ENCODE measurements at regions not wholly inside any gene's neighbourhood (a gene's known extent, or its start where the extent isn't known, plus 50 kb on each side); places are given as distances from the start of the nearest gene placed in this dataset.
A peak's percentile ranks its signal among the peaks of the same experiment; 100 is the strongest.
"Not testable (repeated sequence)": the region's sequence is repeated elsewhere in the genome, so short reads cannot be mapped to it uniquely, and the experiment has no call there.

GRCh38 chr5:158471535-158471924, 612.6 kb upstream of the CLINT1 start:
- DNase-seq, result no peak

GRCh38 chr5:158470764-158471534, 612.0 kb upstream of the CLINT1 start:
- DNase-seq, result no peak

GRCh38 chr5:158468444-158468843, 609.5 kb upstream of the CLINT1 start:
- no peak for DNase-seq

GRCh38 chr5:158466191-158466590, 607.2 kb upstream of the CLINT1 start:
- no peak for DNase-seq

GRCh38 chr5:158465086-158465972, 606.4 kb upstream of the CLINT1 start:
- DNase-seq, result no peak

GRCh38 chr5:158464383-158464782, 605.4 kb upstream of the CLINT1 start:
- no peak for DNase-seq

GRCh38 chr5:158463938-158464337, 605.0 kb upstream of the CLINT1 start:
- no peak for DNase-seq

- DNase-seq, result no peak
Measured at GRCh38 chr5:158463188-158463587, 604.2 kb upstream of the CLINT1 start.

GRCh38 chr5:158462349-158463114, 603.6 kb upstream of the CLINT1 start:
- DNase-seq, result no peak

GRCh38 chr5:158461240-158461854, 602.4 kb upstream of the CLINT1 start:
- DNase-seq, result no peak

GRCh38 chr5:158458086-158458485, 599.1 kb upstream of the CLINT1 start:
- no peak for DNase-seq

- no peak for DNase-seq
Measured at GRCh38 chr5:158456756-158457155, 597.8 kb upstream of the CLINT1 start.

GRCh38 chr5:158456241-158456640, 597.3 kb upstream of the CLINT1 start:
- DNase-seq, result no peak

- no peak for DNase-seq
Measured at GRCh38 chr5:158451993-158452672, 593.2 kb upstream of the CLINT1 start.

- no peak for DNase-seq
Measured at GRCh38 chr5:158451203-158451992, 592.5 kb upstream of the CLINT1 start.

- no peak for DNase-seq
Measured at GRCh38 chr5:158450751-158451171, 591.8 kb upstream of the CLINT1 start.

- not testable (repeated sequence) for DNase-seq
Measured at GRCh38 chr5:158446761-158447160, 587.8 kb upstream of the CLINT1 start.

- DNase-seq, result not testable (repeated sequence)
Measured at GRCh38 chr5:158439204-158439603, 580.3 kb upstream of the CLINT1 start.

- no peak for DNase-seq
Measured at GRCh38 chr5:158436271-158437065, 577.5 kb upstream of the CLINT1 start.

GRCh38 chr5:158435161-158435616, 576.2 kb upstream of the CLINT1 start:
- peak; percentile 4 for DNase-seq
